Right lobe of liver (tissue), 6 donors: ENCODE measurements at regions not wholly inside any gene's neighbourhood (a gene's known extent, or its start where the extent isn't known, plus 50 kb on each side); places are given as distances from the start of the nearest gene placed in this dataset.

Source experiments
- ATAC-seq, 4 donors: fragments of 200-7000 bp; cut with Tn5 transposase; one replicate each; pipeline ENCODE4 v1.9.1; 2020; ENCODE audit warnings: mild to moderate bottlenecking in 4 of 4, moderate library complexity in 4 of 4
- DNase-seq, 3 donors: peaks; one replicate each; pipeline ENCODE4 v3.0.0-alpha.2; 2020
- H3K27ac ChIP-seq, 3 donors: fragments of 200-600 bp; one replicate each; pipeline ENCODE4 v1.8.0; 2022
- H3K27me3 ChIP-seq, 2 donors: fragments of 200-600 bp; one replicate each; pipeline ENCODE4 v1.8.0; 2022
- H3K36me3 ChIP-seq, 4 donors: fragments of 200-600 bp; sonication (generic) in 1 of 4; one replicate each; pipeline versions ENCODE4 v1.5.1 to v1.8.0; 2017 to 2022; ENCODE audit warnings: control low read depth in 1 of 4
- H3K4me1 ChIP-seq, 4 donors: fragments of 200-600 bp; sonication (generic) in 1 of 4; one replicate each; pipeline versions ENCODE4 v1.5.1 to v1.8.0; 2017 to 2022; ENCODE audit warnings: control low read depth in 1 of 4
- H3K4me3 ChIP-seq, 3 donors: fragments of 200-600 bp; one replicate each; pipeline ENCODE4 v1.8.0; 2022
- H3K9me3 ChIP-seq, 4 donors: fragments of 200-600 bp; sonication (generic) in 1 of 4; one replicate each; pipeline versions ENCODE4 v1.5.1 to v1.8.0; 2017 to 2022; ENCODE audit warnings: control low read depth in 1 of 4
- POLR2A ChIP-seq: fragments of 450-650 bp; IDR thresholded peaks from one replicate; pipeline ENCODE4 v1.6.1; 2017; ENCODE audit warnings: antibody characterized with exemption, mild to moderate bottlenecking
- WGBS: methylation state at CpG from one replicate; pipeline ENCODE4 v1.1.6; 2018; ENCODE audit warnings: low coverage, low lambda C conversion rate; ENCODE audit not compliant: insufficient coverage; ENCODE audit errors: missing lambda C conversion rate; 5-methylcytosine and 5-hydroxymethylcytosine counted together
- intact Hi-C, 2 donors: fragments of 100-400 bp; cut with DNase I; formaldehyde crosslinking; loops; one replicate each; pipeline versions ENCODE4 v1.11.2 to v1.14.1; 2022
- TF ChIP-seq, protein P1 (sequence below), 4 donors: fragments of 200-600 bp in 3 of 4; fragments of 450-650 bp in 1 of 4; IDR thresholded peaks; one replicate each; pipeline versions ENCODE4 v1.5.1 to v1.8.0; 2016 to 2022; ENCODE audit warnings: antibody characterized with exemption in 4 of 4, mild to moderate bottlenecking in 2 of 4
- donor health status: DM: no; HTN: yes; CAD: no.
- donor health status: DM: no; HTN: no; CAD: no.
- donor health status: DM: no; HTN: no; CAD: no.
- donor health status: DM: no; HTN: yes; CAD: no.
- donor health status: DM: no; HTN: yes; CAD: no.

DNA sequence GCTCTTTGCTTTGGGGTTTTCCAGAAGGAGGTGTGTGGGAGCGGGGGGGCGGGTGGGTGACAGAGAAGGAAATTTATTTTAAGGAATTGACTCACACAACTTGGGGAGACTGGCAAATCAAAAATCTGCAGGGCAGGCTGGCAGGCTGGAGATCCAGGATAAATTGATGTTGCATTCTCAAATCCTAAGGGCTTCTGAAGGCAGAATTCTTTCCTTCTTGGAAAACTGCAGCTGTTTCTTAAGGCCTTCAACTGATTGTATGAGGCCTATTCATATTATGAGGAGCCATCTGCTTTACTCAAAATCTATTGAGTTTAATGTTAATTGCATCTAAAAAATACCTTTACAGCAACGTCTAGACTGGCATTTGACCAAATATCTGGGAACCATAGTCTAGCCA, 1528.8 kb upstream of the LRRTM3 start:
- Histone ChIP-seq H3K36me3 (no peaks in the 10 kb centered on the region), H3K27ac (no peak overlapping the region), H3K4me3 (no peak overlapping the region), H3K4me1 (no peaks in the 10 kb centered on the region), H3K27me3 (no peaks in the 10 kb centered on the region), H3K9me3 (no peaks in the 10 kb centered on the region)
- 58% methylated on average over 3 of the region's 3 CpGs for WGBS
- DNase-seq (no peak), ATAC-seq (no peak)
- no peak for TF ChIP-seq POLR2A
- TF ChIP-seq, protein P1, sequence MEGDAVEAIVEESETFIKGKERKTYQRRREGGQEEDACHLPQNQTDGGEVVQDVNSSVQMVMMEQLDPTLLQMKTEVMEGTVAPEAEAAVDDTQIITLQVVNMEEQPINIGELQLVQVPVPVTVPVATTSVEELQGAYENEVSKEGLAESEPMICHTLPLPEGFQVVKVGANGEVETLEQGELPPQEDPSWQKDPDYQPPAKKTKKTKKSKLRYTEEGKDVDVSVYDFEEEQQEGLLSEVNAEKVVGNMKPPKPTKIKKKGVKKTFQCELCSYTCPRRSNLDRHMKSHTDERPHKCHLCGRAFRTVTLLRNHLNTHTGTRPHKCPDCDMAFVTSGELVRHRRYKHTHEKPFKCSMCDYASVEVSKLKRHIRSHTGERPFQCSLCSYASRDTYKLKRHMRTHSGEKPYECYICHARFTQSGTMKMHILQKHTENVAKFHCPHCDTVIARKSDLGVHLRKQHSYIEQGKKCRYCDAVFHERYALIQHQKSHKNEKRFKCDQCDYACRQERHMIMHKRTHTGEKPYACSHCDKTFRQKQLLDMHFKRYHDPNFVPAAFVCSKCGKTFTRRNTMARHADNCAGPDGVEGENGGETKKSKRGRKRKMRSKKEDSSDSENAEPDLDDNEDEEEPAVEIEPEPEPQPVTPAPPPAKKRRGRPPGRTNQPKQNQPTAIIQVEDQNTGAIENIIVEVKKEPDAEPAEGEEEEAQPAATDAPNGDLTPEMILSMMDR (IDR thresholded peaks at IDR 0.05) = no peak
- intact Hi-C loops = no loop called here

DNA sequence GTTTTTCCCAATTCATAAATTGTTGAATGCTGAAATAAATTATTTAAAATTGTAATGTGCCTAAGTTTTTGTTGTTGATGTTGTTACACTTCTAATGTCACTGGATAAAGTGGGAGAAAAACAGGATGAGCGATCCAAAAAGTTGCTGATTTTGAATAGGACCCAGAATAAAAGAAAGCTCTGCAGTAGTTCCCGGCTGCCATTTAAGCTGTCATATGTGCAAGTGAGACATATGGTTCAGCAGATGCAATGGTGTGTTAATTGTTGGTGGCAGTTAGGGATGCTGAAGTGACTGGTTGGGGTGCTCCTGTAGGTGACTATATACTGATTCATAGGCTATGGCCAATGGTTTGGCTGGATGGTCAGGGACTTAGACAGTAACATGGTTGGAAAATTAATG, 1517.4 kb upstream of the LRRTM3 start:
- Histone ChIP-seq H3K27ac (no peak overlapping the region), H3K4me1 (no peaks in the 10 kb centered on the region), H3K4me3 (no peak overlapping the region), H3K27me3 (no peaks in the 10 kb centered on the region), H3K36me3 (no peaks in the 10 kb centered on the region), H3K9me3 (no peaks in the 10 kb centered on the region)
- TF ChIP-seq, protein P1 (IDR thresholded peaks at IDR 0.05) = no peak
- no peak for TF ChIP-seq POLR2A
- ATAC-seq (no peak), DNase-seq (no peak)
- intact Hi-C loops = no loop called here
- 82% methylated on average over 2 of the region's 2 CpGs for WGBS

DNA sequence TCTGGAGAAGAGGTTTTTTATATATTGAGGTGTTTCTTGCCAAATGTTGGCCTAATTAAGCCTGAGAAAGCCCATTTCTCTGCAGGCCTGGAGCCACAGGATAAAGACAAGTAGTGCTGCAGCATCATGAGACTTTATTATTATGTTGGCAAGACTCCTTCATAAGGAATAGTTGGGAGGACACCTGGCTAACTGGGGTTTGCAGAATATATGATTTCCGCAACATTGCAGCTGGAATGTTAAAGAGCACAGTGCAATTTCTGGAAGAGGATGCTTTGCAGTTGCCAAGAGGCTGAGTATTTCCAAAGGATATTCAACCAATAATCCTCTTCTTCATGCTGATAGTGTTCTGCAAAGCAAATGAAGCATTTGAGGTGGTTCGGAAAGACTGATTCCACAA, 1512.8 kb upstream of the LRRTM3 start:
- Histone ChIP-seq H3K27me3 (no peaks in the 10 kb centered on the region), H3K9me3 (no peaks in the 10 kb centered on the region), H3K27ac (no peak overlapping the region), H3K36me3 (no peaks in the 10 kb centered on the region), H3K4me1 (no peaks in the 10 kb centered on the region), H3K4me3 (no peak overlapping the region)
- ATAC-seq (no peak), DNase-seq (no peak)
- 61% methylated on average over 2 of the region's 2 CpGs for WGBS
- intact Hi-C loops = no loop called here
- TF ChIP-seq POLR2A = no peak
- TF ChIP-seq, protein P1 (IDR thresholded peaks at IDR 0.05) = no peak

DNA sequence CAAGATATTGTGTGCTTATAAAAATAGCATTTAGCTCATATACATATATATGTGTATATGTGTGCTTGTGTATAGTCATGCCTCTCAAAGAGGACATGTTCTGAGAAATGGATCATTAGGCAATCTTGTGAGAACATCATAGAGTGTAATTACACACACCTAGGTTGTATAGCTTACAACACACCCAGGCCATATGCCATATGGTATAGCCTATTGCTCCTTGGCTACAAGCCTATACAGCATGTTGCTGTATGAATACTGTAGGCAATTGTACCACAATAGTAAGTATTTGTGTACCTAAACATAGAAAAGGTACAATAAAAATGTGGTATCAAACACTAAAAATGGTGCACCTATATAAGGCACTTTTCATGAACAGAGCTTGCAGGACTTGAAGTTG, 1510.5 kb upstream of the LRRTM3 start:
- Histone ChIP-seq H3K36me3 (no peaks in the 10 kb centered on the region), H3K27me3 (no peaks in the 10 kb centered on the region), H3K9me3 (no peaks in the 10 kb centered on the region), H3K27ac (no peak overlapping the region), H3K4me3 (no peak overlapping the region), H3K4me1 (no peaks in the 10 kb centered on the region)
- DNase-seq (no peak), ATAC-seq (no peak)
- intact Hi-C loops = no loop called here
- TF ChIP-seq, protein P1 (IDR thresholded peaks at IDR 0.05) = no peak
- no peak for TF ChIP-seq POLR2A

DNA sequence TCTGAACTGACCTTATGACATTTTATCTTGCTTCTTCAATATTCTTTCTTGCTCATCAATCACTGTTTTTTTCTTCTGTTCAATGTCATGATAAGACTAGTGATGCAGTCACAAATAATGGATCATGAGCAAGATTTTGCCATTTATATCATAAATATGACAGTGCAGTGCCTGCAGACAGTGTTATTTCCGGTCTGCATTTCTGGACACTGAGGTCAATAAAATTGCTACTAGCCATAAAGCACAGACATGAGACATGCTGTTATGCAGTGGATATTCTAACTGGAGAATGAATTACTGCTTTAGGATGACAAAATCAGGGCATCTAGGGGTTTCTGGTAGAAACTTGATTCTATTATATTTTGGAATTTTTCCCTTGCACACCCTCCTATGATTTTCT, 1509.7 kb upstream of the LRRTM3 start:
- WGBS = 42% methylated on average over 1 of the region's 1 CpG
- Histone ChIP-seq H3K27ac (no peak overlapping the region), H3K4me1 (no peaks in the 10 kb centered on the region), H3K27me3 (no peaks in the 10 kb centered on the region), H3K4me3 (no peak overlapping the region), H3K9me3 (no peaks in the 10 kb centered on the region), H3K36me3 (no peaks in the 10 kb centered on the region)
- ATAC-seq (no peak), DNase-seq (no peak)
- intact Hi-C loops = no loop called here
- TF ChIP-seq POLR2A = no peak
- TF ChIP-seq, protein P1 (IDR thresholded peaks at IDR 0.05) = no peak
